NCI-H2196 treated with DMSO at 0.1 percent for 48 hours (cell line): ENCODE measurements at regions not wholly inside any gene's neighbourhood (a gene's known extent, or its start where the extent isn't known, plus 50 kb on each side); places are given as distances from the start of the nearest gene placed in this dataset.
"Not testable (repeated sequence)": the region's sequence is repeated elsewhere in the genome, so short reads cannot be mapped to it uniquely, and the experiment has no call there.

ENCODE experiments used
- DNase-seq: peaks from one replicate; lab custom pipeline; 2025; ENCODE audit not compliant: unreplicated experiment; lab: John Stamatoyannopoulos, UW

DNA sequence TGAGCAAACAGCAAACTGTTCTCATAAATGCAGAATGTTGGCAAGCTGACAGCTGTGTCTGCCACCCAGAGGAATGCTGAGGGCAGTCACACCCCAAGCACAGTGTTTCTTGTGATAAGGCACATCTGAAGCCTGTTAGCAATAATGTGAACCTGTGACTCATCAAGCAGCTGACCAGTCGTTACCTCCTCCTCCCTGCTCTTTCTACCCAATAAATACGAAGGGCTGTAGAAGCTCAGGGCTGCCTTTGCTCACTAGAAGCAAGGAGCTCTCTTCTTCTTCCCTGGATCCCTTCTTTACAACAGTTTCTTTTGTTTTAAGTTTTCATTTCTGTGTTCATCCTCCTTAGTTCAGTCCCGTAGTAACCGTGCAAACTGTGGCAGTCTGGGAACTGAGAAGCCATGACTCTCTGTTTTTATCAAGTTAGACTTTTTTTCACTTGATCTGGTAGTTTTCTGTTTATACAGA lies 160.3 kb upstream of the ZNF184 start:
- DNase-seq: not testable (repeated sequence)

DNA sequence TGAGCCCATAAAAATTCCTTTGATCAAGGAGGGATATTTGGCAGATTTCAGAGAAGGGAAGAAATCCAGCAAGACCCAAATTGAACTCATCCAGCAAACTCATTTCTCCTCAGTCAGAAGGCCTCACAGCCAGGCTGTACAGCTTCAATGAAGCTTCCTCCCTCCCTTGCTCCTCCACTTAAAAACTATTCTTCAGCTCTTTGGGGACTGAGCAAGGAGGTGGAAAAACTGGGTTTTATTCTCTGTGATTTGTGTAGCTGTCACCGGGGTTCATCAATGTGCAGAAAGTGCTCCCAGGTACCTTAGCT lies 158.7 kb upstream of the ZNF184 start:
- DNase-seq: no peak

- DNase-seq: no peak
These were observed 158.1 kb upstream of the ZNF184 start for GRCh38 chr6:27630727-27631608.

GRCh38 chr6:27624694-27625262 lies 151.9 kb upstream of the ZNF184 start:
- DNase-seq: no peak

DNA sequence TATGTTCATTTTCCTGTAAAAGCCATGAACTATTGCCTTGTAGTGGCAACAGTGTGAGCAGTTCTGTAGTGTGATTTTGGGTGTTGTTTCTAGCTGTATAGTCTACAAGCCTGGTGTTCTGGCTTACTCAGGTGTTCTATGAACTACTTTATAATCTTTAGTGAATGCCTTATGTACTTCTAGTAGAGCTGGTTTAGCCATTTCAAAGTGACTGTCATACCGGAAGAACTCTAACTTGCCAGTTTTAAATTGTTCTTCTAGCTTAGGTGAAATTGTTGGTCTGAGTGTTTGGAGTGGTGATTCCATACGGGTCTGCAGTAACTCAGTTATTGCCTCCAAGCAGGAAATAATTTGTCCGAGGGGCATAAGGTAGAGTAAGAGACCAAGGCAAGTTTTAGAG lies 150.2 kb upstream of the ZNF184 start:
- no peak for DNase-seq

GRCh38 chr6:27619436-27619835 lies 146.5 kb upstream of the ZNF184 start:
- DNase-seq: no peak

DNA sequence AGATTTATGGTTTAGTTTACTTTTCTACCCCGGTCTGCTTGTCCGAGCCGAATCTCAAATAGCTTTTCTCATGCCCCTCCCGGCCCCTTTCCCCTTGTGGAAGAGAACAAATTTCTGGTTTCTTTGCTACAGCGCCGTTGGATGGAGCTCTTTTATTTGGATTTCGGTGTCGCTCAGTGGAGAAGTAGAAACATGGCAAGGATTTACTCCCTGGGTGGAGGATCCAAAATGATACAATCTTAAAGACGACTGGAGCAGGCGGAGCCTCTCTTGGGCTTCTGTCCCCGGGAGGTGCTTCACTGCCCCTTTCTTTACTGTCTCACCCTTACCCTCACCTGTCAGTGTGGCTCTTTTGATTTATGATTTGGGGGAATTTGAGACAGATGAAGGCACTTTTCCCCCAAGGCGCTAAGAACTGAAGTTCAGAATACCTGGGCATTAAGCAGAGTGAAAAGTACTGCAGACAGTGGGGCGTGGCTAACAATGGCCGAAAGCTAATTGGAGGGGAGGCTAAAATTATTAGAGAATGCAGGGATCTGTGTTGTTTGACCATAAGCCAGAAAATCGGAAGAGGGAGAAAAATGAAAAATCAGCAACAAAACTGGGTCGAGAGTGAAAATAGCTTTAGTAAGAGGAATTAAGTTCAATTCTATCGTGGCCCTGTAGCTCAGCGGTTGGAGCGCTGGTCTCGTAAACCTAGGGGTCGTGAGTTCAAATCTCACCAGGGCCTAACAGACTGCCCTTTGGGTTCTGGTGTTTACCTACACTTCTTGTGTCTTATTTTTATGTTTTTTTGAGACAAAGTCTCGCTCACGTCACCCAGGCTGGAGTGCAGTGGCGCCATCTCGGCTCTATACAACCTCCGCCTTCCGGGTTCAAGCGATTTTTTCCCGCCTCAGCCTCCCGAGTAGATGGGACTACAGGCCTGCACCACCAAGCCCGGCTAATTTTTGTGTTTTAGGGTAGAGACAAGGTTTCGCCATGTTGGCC lies 145.1 kb upstream of the ZNF184 start:
- DNase-seq: no peak

GRCh38 chr6:27617046-27617687 lies 144.3 kb upstream of the ZNF184 start:
- DNase-seq: no peak

DNA sequence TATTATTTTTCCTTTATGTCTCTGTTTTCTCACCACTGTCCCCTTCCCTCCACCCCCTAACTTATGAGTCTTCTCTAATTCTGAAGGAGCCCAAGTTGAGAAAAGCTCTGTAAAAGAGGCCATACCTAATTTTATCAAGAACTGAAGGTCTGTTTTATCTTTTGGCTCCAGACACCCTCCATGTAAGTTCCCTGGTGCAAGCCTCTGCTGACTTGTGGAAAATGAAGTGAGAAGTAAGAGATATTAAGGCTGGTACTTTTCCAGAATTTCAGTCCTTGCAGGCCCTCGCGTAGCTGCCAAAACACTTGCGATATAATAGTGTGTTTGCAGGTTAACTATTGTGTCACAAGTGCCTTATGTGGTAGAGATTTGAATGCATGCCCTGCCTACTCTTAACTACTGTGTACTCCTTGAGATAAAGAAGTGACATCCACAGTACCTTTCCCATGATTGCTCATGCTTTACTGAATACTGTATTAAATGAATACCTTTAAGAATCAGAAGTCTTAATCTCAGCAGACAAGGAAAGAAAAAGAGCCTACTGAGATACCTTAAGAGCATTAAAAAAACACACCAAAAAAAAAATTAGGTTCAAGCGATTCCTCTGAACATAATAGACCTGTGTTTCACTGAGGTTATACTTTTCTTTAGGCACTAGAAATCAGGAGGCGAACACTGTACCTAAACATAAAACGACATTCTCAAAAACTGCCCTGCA lies 143.6 kb upstream of the ZNF184 start:
- DNase-seq: no peak

GRCh38 chr6:27611451-27611850 lies 138.5 kb upstream of the ZNF184 start:
- DNase-seq: no peak

GRCh38 chr6:27608916-27609883 lies 136.3 kb upstream of the ZNF184 start:
- no peak for DNase-seq

GRCh38 chr6:27605401-27606342 lies 132.8 kb upstream of the ZNF184 start:
- no peak for DNase-seq

GRCh38 chr6:27604986-27605385 lies 132.1 kb upstream of the ZNF184 start:
- DNase-seq: no peak

DNA sequence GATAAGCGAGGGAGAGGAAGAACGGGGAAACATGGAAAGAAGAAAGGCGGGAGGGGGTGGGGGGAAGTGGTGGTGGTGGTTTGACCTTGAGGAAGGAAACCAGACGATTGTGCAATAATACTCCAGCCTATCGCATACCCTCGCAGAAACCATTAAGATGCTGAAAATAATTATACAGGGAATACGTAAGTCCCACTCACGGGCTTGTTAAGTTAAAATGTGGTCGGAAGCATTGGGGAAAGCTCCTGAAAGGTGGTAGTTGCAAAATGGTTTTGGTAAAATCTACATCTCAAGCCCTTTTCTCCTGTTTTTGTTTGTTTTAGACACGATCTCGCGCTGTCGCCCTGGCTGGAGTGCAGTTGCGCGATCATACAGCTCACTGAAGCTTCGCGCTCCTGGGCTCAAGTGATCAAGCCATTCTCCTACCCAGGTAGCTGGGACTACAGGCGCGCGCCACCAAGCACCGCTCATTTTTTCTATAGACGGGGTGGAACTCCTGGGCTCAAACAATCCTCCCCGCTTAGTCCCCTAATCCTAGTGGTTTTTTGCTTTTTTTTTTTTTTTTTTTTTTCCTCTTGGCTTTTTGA lies 128.9 kb upstream of the ZNF184 start:
- no peak for DNase-seq

DNA sequence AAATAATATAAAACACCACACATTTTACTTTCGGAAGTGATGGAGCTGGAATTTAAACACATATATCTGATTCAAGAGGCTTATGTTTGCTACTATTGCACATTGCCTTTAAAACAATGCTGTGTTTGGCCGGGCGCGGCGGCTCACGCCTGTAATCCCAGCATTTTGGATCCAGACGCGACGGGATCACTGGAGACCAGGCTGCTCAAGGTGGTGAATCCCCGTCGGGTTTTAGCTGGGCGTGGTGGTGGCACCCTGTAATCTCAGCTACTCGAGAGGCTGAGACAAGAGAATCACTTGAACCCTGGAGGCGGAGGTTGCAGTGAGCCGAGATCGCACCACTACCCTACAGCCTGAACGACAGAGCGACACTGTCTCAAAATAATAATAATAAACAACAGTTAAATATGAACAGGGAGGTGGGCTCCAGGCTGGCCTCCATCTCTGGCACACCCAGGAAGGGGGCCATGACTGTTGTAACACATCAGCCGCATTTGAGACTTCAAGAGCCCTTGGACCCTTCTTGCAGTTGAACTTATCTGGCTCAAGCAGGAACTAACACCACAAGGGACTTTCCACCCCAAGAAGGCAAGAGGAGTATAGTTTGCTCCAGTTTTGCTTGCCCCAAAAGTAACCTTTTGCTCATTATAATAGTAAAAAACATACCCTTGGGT lies 127.1 kb upstream of the ZNF184 start:
- DNase-seq: no peak

- DNase-seq: not testable (repeated sequence)
These were observed 124.2 kb upstream of the ZNF184 start for GRCh38 chr6:27597031-27597567.

- DNase-seq: no peak
These were observed 121.0 kb upstream of the ZNF184 start for GRCh38 chr6:27593861-27594260.
